Breast epithelium (tissue), 3 donors: ENCODE measurements at regions not wholly inside any gene's neighbourhood (a gene's known extent, or its start where the extent isn't known, plus 50 kb on each side); places are given as distances from the start of the nearest gene placed in this dataset.

Experiments used
- CTCF ChIP-seq, 3 donors: fragments of 450-650 bp; IDR thresholded peaks; one replicate each; pipeline ENCODE4 v1.5.1; 2016 to 2017; ENCODE audit warnings: antibody characterized with exemption in 3 of 3, mild to moderate bottlenecking in 3 of 3, moderate library complexity in 3 of 3
- POLR2A ChIP-seq: fragments of 450-650 bp; IDR thresholded peaks from one replicate; pipeline ENCODE4 v1.6.1; 2016; ENCODE audit warnings: antibody characterized with exemption, mild to moderate bottlenecking, moderate library complexity

GRCh38 chr4:115219862-115220261 lies 106.4 kb upstream of the NDST4 start:
- TF ChIP-seq CTCF (IDR thresholded peaks at IDR 0.05): no peak
- no peak for TF ChIP-seq POLR2A
